HuH-7.5 (cell line): ENCODE measurements at regions not wholly inside any gene's neighbourhood (a gene's known extent, or its start where the extent isn't known, plus 50 kb on each side); places are given as distances from the start of the nearest gene placed in this dataset.
A peak's percentile ranks its signal among the peaks of the same experiment; 100 is the strongest.

Experiments
- DNase-seq: peaks from one replicate; pipeline ENCODE4 v3.0.0; 2011; ENCODE audit warnings: low spot score

DNA sequence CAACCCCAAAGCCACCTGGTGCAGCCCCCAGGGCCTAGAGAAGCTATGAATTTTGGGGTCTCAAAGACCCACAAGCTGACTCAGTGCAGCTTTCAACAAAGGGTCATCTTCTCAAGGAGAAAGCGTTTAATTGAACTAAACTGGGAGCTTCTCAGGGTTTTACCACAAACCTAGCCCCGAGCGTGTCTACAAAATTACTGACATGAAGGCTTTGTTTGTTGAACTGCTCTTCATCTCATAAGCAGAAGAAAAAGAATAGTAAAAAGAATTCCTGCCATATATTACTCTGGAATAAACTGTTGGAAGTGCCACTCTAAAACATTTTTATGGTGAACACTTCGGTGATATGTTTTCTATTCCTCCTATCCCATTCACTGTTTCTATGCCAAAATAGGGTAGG lies 50.8 kb upstream of the INCENP start:
- DNase-seq: no peak

DNA sequence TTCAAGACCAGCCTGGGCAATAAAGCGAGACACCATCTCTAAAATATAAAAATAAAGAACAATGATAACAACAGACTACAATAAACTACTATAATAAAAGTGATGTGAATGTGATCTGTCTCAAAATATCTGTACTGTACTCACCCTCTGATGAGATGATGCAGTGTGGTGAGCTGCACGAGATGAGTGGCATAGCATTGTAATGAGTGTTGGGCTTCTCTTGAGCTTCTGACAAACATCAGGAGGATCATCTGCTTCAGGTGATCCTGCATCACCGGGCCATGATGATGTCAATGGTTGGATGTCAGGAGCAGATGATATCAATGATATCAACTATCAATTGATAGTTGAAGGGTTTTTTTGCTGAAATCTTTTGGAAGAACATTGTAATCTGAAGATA lies 52.4 kb upstream of the INCENP start:
- no peak for DNase-seq

DNA sequence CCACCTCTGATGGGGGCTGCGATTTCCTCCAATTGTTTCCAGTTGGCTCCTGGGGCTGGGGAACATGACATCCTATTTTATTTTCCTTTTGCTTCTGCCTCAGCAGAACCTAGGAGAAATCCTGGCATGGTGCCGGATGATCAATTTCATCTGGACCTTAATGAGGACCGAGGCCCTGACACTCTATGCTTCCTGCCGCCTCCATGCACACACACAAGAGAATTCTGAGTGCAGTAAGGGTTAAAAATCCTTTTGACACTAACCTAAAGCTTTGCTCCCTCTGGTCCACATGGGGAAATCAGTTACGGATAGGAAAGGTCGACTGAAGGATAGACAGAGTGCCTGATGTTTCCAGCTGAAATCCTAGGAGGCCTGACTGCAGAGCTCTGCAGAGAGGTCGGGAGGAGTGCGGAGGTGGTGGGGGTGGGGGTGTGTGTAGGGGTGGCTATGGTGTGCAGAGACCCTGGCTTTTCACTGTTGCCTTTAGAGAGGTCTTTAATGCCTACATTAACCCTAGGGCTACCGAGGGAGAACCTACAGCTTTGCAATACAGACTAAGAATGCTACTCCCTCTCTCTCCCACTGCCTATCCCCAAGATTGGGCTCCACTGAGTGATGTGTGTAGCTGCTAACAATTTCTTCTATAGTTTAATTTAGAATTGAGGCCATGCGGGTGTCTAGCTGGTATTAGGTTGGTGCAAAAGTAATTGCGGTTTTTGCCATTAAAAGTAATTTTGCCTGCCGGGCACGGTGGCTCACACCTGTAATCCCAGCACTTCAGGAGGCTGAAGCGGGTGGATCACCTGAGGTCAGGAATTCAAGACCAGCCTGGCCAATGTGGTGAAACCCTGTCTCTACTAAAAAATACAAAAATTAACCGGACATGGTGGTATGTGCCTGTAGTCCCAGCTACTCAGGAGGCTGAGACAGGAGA lies 53.6 kb upstream of the INCENP start:
- DNase-seq: no peak

- no peak for DNase-seq
Observed at GRCh38 chr11:62069374-62069773, 54.4 kb upstream of the INCENP start.

DNA sequence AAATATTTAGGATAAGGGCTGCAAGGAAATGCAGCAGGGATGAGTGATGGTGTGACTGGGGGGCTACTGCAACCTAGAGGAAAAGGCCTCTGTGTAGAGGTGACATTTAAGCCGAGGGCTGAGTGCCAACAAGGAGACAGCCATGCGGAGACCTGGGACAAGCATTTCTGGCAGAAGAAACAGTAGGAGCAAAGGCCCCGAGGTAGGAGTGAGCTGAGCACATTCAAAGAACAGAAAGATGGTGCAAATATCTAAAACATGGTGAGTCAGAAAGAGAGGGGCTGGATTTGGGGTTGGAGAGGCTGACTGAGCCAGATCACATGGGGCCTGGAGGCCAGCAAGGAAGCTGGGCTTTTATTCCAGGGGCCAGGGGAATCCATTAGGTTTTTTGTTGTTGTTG lies 55.1 kb upstream of the INCENP start:
- DNase-seq: no peak

DNA sequence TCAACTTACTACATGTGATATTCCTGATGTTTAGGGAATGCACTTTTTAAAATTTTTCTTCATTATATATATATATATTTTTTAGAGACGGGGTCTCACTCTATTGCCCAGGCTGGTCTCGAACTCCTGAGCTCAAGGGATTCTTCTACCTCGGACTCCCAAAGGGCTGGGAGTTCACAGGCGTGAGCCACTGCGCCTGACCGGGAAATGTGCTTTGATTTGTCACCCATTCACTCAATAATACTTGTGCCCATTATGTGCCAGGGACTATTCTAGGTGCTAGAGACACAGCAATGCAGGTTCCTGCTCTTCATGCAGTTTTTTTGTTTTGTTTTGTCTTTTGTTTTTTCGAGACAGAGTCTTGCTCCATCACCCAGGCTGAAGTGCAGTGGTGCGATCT lies 56.1 kb upstream of the INCENP start:
- DNase-seq: no peak

- no peak for DNase-seq
Observed at GRCh38 chr11:62064221-62064620, 59.6 kb upstream of the INCENP start.

DNA sequence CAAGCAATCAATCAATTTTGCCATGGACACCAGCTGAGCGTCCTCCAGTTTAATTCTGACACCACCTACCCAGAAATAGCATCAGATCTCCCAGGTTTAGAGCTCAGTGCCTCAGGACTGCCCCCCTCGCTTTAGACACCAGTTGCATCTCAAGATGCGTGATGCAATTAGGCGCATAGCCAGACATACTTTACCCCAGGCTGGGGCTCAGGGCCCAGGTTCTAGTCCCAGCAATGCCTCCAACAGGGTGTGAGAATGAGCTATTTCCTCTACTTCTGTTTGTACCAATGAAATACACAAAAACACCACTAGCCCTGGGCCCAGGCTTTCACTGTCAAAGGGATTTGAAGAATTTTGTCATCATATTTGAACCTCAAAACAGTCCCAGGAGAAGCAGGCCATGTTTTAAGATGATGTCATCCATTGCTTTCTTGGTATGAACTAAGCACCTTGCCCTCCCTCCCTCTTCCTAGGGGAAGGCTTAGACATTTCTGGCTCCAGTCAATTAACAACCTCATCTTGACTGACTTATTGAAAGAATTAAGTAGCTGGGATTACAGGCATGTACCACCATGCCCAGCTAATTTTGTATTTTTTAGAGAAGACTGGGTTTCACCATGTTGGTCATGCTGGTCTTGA lies 61.5 kb upstream of the INCENP start:
- no peak for DNase-seq

GRCh38 chr11:62061356-62062222 lies 62.2 kb upstream of the INCENP start:
- DNase-seq: no peak

DNA sequence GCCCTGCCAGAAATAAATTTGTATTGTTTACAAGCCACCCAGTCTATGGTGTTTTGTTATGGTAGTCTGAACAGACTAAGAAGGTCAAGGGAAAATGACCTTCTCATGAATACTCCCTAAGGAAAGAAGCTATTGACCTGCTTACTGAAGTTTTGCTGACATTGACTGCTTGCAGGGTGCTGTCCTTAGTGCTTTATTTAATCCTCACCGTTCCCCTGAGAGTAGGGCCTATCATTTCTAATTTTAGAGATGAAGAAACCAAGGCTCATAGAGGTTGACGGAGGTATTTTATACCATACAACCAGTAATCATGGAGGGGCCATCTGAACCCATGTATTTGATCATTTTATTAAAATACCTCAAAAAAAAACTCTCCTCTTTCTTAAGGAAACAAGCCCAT lies 66.7 kb upstream of the INCENP start:
- no peak for DNase-seq

- no peak for DNase-seq
Observed at GRCh38 chr11:62055970-62056369, 67.8 kb upstream of the INCENP start.

- peak; percentile 80 for DNase-seq
Observed at GRCh38 chr11:62054484-62055121, 69.2 kb upstream of the INCENP start.

DNA sequence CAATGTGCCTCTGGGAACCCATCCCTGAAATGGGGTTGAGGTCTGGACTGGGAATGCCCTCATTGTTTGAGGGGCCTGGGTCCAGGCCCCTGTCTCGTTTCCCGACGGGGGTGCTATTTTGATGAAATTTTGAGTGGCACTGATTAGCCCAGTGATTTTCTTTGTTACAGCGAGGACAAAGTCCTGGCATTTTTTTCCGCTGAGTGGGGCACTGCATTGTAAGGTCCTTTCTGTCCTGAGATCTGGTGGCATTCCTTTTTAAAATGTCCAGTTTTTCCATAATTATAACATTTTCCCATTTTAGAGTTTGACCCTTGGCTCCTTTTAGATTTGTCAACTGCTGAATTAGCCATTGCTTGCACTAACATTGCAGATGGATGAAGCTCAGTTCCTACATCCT lies 69.7 kb upstream of the INCENP start:
- DNase-seq: no peak

DNA sequence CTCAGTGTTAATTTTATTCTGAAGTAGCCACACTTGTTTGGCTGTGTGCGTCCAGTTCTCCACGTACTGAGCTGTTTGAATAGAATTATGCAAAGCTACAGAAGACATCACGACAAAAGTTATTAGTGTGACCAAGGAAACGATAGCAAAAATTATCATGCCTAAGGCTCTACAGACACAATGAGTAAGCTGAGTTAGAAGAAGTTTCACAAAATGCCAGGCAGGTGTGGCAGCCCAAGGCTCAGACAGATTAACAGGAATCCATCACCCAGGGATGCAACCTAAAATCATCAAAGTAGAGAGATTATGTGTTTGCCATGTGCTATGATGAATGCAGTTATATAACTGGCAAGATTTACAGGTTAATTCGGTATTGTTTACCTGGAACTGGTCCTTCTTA lies 73.1 kb upstream of the INCENP start:
- no peak for DNase-seq

- no peak for DNase-seq
Observed at GRCh38 chr11:62048100-62048499, 75.7 kb upstream of the INCENP start.

- DNase-seq: no peak
Observed at GRCh38 chr11:62046568-62047100, 77.2 kb upstream of the INCENP start.

GRCh38 chr11:62044639-62045121 lies 77.2 kb upstream of the FTH1 start:
- DNase-seq: no peak

- no peak for DNase-seq
Observed at GRCh38 chr11:62035293-62035692, 67.9 kb upstream of the FTH1 start.

- DNase-seq: no peak
Observed at GRCh38 chr11:62034036-62034338, 66.6 kb upstream of the FTH1 start.

GRCh38 chr11:62033191-62034035 lies 66.0 kb upstream of the FTH1 start:
- no peak for DNase-seq
